Astrocyte (in vitro differentiated cells and primary cell): ENCODE measurements at regions not wholly inside any gene's neighbourhood (a gene's known extent, or its start where the extent isn't known, plus 50 kb on each side); places are given as distances from the start of the nearest gene placed in this dataset.

Experiments
- DNase-seq: peaks from one replicate; pipeline ENCODE4 v3.0.0-alpha.2; 2010; ENCODE audit warnings: low read depth
- FAIRE-seq: peaks from 2 replicates; lab custom pipeline; 2011; peaks lifted over from hg19 to GRCh38; lab: Jason Lieb, UNC
- H2AFZ ChIP-seq: 2 replicates; pipeline ENCODE4 v1.6.0; 2012; ENCODE audit warnings: low read depth, low read length, inconsistent platforms
- H3K27ac ChIP-seq: 2 replicates; pipeline ENCODE4 v1.5.1; 2011; ENCODE audit warnings: low read depth, low read length, inconsistent platforms
- H3K27me3 ChIP-seq: 2 replicates; pipeline ENCODE4 v1.6.0; 2011; ENCODE audit warnings: low read length, inconsistent platforms; ENCODE audit not compliant: insufficient read depth
- H3K36me3 ChIP-seq: 2 replicates; pipeline ENCODE4 v1.5.1; 2011; ENCODE audit warnings: low read length, inconsistent platforms; ENCODE audit not compliant: insufficient read depth
- H3K4me1 ChIP-seq: 2 replicates; pipeline ENCODE4 v1.5.1; 2011; ENCODE audit warnings: low read length, inconsistent platforms; ENCODE audit not compliant: insufficient read depth
- H3K4me2 ChIP-seq: 2 replicates; pipeline ENCODE4 v1.6.0; 2012; ENCODE audit warnings: low read length, inconsistent platforms
- H3K4me3 ChIP-seq: 2 replicates; pipeline ENCODE4 v1.5.1; 2011; ENCODE audit warnings: low read depth, mild to moderate bottlenecking, low read length, inconsistent platforms; ENCODE audit not compliant: insufficient read depth
- H3K79me2 ChIP-seq: 2 replicates; pipeline ENCODE4 v1.6.0; 2012; ENCODE audit warnings: mild to moderate bottlenecking, low read length, inconsistent platforms; ENCODE audit not compliant: insufficient read depth
- H3K9ac ChIP-seq: 2 replicates; pipeline ENCODE4 v1.6.0; 2012; ENCODE audit warnings: mild to moderate bottlenecking, low read length, inconsistent platforms
- H3K9me3 ChIP-seq: 2 replicates; pipeline ENCODE4 v1.5.1; 2012; ENCODE audit warnings: low read depth, mild to moderate bottlenecking, low read length, inconsistent platforms; ENCODE audit not compliant: insufficient read depth
- H4K20me1 ChIP-seq: 2 replicates; pipeline ENCODE4 v1.6.0; 2012; ENCODE audit warnings: low read length, inconsistent platforms; ENCODE audit not compliant: insufficient read depth
- H3K27ac Mint-ChIP-seq: one replicate; pipeline ENCODE4 v1.8.0; 2021; ENCODE audit warnings: mild to moderate bottlenecking, mixed read lengths; ENCODE audit not compliant: unreplicated experiment
- H3K27me3 Mint-ChIP-seq: one replicate; pipeline ENCODE4 v1.8.0; 2021; ENCODE audit warnings: low read depth, mixed read lengths; ENCODE audit not compliant: unreplicated experiment
- H3K36me3 Mint-ChIP-seq: one replicate; pipeline ENCODE4 v1.8.0; 2021; ENCODE audit warnings: low read depth, mixed read lengths; ENCODE audit not compliant: unreplicated experiment
- H3K4me1 Mint-ChIP-seq: one replicate; pipeline ENCODE4 v1.8.0; 2021; ENCODE audit warnings: low read depth, mixed read lengths; ENCODE audit not compliant: unreplicated experiment
- H3K4me3 Mint-ChIP-seq: one replicate; pipeline ENCODE4 v1.8.0; 2021; ENCODE audit warnings: mild to moderate bottlenecking, moderate library complexity, mixed read lengths; ENCODE audit not compliant: unreplicated experiment
- H3K9me3 Mint-ChIP-seq: one replicate; pipeline ENCODE4 v1.8.0; 2021; ENCODE audit warnings: mild to moderate bottlenecking, mixed read lengths; ENCODE audit not compliant: unreplicated experiment
- CTCF ChIP-seq: IDR thresholded peaks from 2 replicates; pipeline ENCODE4 v1.5.1; 2011; ENCODE audit warnings: low read depth, mild to moderate bottlenecking, inconsistent platforms, low read length, moderate library complexity; ENCODE audit not compliant: insufficient read depth
- EZH2 ChIP-seq: IDR thresholded peaks from 2 replicates; pipeline ENCODE4 v1.6.1; 2012; ENCODE audit warnings: mild to moderate bottlenecking, low read length, inconsistent platforms; ENCODE audit not compliant: insufficient read depth

- Mint-ChIP-seq H3K27ac (no peak overlapping the region), H3K4me1 (no peaks in the 10 kb centered on the region), H3K9me3 (peaks cover 8% of the 10 kb centered on the region), H3K36me3 (no peaks in the 10 kb centered on the region), H3K27me3 (no peaks in the 10 kb centered on the region), H3K4me3 (no peak overlapping the region)
- DNase-seq, result peak; percentile 30
- Histone ChIP-seq H3K27me3 (no peaks in the 10 kb centered on the region), H3K4me3 (no peak overlapping the region), H3K79me2 (no peaks in the 10 kb centered on the region), H2AFZ (no peak overlapping the region), H3K9me3 (no peaks in the 10 kb centered on the region), H3K4me1 (no peaks in the 10 kb centered on the region), H4K20me1 (no peaks in the 10 kb centered on the region), H3K9ac (no peak overlapping the region), H3K36me3 (no peaks in the 10 kb centered on the region), H3K4me2 (no peak overlapping the region), H3K27ac (no peak overlapping the region)
- TF ChIP-seq EZH2, result no peak
- no peak for TF ChIP-seq CTCF
- no peak for FAIRE-seq
Observed at GRCh38 chr3:30408105-30408557, 198.3 kb upstream of the TGFBR2 start.

- Histone ChIP-seq H3K4me1 (no peaks in the 10 kb centered on the region), H3K4me3 (no peak overlapping the region), H2AFZ (no peak overlapping the region), H3K36me3 (no peaks in the 10 kb centered on the region), H3K9me3 (no peaks in the 10 kb centered on the region), H3K9ac (no peak overlapping the region), H3K27ac (no peak overlapping the region), H3K27me3 (no peaks in the 10 kb centered on the region), H4K20me1 (no peaks in the 10 kb centered on the region), H3K79me2 (no peaks in the 10 kb centered on the region), H3K4me2 (no peak overlapping the region)
- no peaks in the 10 kb centered on the region for H3K27me3 Mint-ChIP-seq
- no peaks in the 10 kb centered on the region for H3K36me3 Mint-ChIP-seq
- DNase-seq (peak; percentile 15), FAIRE-seq (peak; percentile 34)
- no peak overlapping the region for H3K4me3 Mint-ChIP-seq
- no peaks in the 10 kb centered on the region for H3K4me1 Mint-ChIP-seq
- H3K27ac Mint-ChIP-seq, result no peak overlapping the region
- TF ChIP-seq EZH2 (no peak), CTCF (no peak)
- H3K9me3 Mint-ChIP-seq, result no peaks in the 10 kb centered on the region
Observed at GRCh38 chr3:30418443-30418842, 188.0 kb upstream of the TGFBR2 start.

GRCh38 chr3:30421266-30421665, 185.1 kb upstream of the TGFBR2 start:
- Histone ChIP-seq H3K4me2 (no peak overlapping the region), H3K9ac (no peak overlapping the region), H2AFZ (no peak overlapping the region), H3K27ac (no peak overlapping the region), H3K9me3 (no peaks in the 10 kb centered on the region), H3K36me3 (no peaks in the 10 kb centered on the region), H3K4me3 (no peak overlapping the region), H3K27me3 (no peaks in the 10 kb centered on the region), H3K4me1 (no peaks in the 10 kb centered on the region), H3K79me2 (no peaks in the 10 kb centered on the region), H4K20me1 (no peaks in the 10 kb centered on the region)
- no peaks in the 10 kb centered on the region for H3K27me3 Mint-ChIP-seq
- H3K36me3 Mint-ChIP-seq, result no peaks in the 10 kb centered on the region
- FAIRE-seq (peak; percentile 9), DNase-seq (peak; percentile 45)
- no peaks in the 10 kb centered on the region for H3K9me3 Mint-ChIP-seq
- no peak overlapping the region for H3K4me3 Mint-ChIP-seq
- peaks cover 3% of the 10 kb centered on the region for H3K4me1 Mint-ChIP-seq
- TF ChIP-seq EZH2 (no peak), CTCF (no peak)
- H3K27ac Mint-ChIP-seq, result no peak overlapping the region
